ENCODE measurements at regions not wholly inside any gene's neighbourhood (a gene's known extent, or its start where the extent isn't known, plus 50 kb on each side); places are given as distances from the start of the nearest gene placed in this dataset.

DNA sequence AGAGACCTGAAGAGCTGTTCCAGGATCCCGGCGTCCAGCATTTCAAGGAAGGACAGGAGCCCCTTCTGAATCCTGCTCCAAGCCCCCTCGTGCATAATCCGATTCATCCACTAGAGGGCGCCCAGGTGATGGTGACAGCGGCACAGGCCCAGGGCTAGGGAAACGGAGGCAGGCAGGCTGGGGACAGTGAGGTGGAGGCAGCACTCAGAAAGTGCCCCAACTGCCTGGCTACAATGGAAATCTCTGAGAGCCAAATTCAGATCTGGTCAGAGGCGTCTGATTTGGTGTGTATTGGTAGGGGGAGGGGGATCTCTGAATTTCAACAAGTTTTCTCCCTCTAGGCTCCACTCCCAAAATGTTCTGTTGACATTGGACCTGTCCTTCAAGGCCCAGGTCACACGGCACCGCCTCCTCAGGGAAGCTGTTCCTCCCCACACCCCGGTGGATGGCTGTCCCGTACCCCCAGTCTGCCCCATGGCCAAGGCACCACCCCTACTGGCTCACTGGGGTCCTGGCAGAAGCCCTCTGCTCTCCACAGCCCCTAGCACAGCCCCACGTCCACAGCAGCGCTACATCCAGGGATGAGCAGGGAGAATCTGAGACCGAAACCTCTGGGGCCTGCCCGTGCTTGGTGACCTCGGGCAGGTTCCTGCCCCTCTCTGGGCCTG, 142.9 kb downstream of the CRYBB2 start:
- Histone ChIP-seq H3K27me3 (replicated peaks in 1 of 4; ENCODE audit: control extremely low read depth in 1 of 4, control insufficient read depth in 3 of 4, insufficient read depth in 4 of 4, low read length in 3 of 4) (no peaks in the 10 kb centered on the region), H3K4me1 (ENCODE audit: control insufficient read depth in 2 of 2, insufficient read depth in 2 of 2, low read length in 2 of 2) (peaks cover 0 to 7% of the 10 kb centered on the region in 2 donors), H3K27ac (ENCODE audit: low read length in 2 of 2) (no peak overlapping the region), H3K4me3 (ENCODE audit: control extremely low read depth in 1 of 5, extremely low read depth in 1 of 5, insufficient read depth in 1 of 5, low read depth in 2 of 5, low read length in 4 of 5) (no peak overlapping the region), H2AFZ (ENCODE audit: insufficient read depth, low read depth, low read length, poor library complexity, severe bottlenecking) (no peak overlapping the region), H4K20me1 (ENCODE audit: control insufficient read depth, insufficient read depth, low read length, poor library complexity, severe bottlenecking) (peaks cover 20% of the 10 kb centered on the region), H3K9ac (ENCODE audit: low read length) (no peak overlapping the region), H3K9me3 (ENCODE audit: control extremely low read depth in 1 of 3, control insufficient read depth in 2 of 3, insufficient read depth in 1 of 3, low read length in 2 of 3) (no peaks in the 10 kb centered on the region), H3K36me3 (replicated peaks in 1 of 2; ENCODE audit: control extremely low read depth in 1 of 2, control insufficient read depth in 1 of 2, extremely low read depth in 1 of 2, insufficient read depth in 2 of 2, low read length in 1 of 2) (peaks cover 0 to 9% of the 10 kb centered on the region in 2 experiments), H3K79me2 (ENCODE audit: control insufficient read depth, insufficient read depth, low read length) (peaks cover 9% of the 10 kb centered on the region), H3K4me2 (replicated peaks; ENCODE audit: low read depth, low read length, poor library complexity, severe bottlenecking) (no peak overlapping the region)
- intact Hi-C loops (cut with micrococcal nuclease): loop anchor here (2.0 kb wide), 3 partner anchors 58 to 410 kb away; no protein-coding TSS in a partner anchor
- Mint-ChIP-seq H3K9me3 (ENCODE audit: insufficient read depth) (no peaks in the 10 kb centered on the region), H3K27me3 (no peaks in the 10 kb centered on the region), H3K4me1 (peaks cover 2% of the 10 kb centered on the region), H3K27ac (no peak overlapping the region), H3K4me3 (no peak overlapping the region)
- CTCF ChIA-PET: interaction anchor here (0.6 to 2.9 kb wide), 8 partner anchors 9 to 420 kb away, joined by 3 to 12 read pairs (median 3); no protein-coding TSS in a partner anchor
- peak; percentile 69 for ATAC-seq (ENCODE audit: low read depth)
- peak; percentile 71 for DNase-seq
- no peak for TF ChIP-seq EZH2 (IDR thresholded peaks at IDR 0.05; ENCODE audit: borderline replicate concordance, insufficient read depth, low read depth, low read length, poor library complexity, severe bottlenecking)
- TF ChIP-seq, protein P1, sequence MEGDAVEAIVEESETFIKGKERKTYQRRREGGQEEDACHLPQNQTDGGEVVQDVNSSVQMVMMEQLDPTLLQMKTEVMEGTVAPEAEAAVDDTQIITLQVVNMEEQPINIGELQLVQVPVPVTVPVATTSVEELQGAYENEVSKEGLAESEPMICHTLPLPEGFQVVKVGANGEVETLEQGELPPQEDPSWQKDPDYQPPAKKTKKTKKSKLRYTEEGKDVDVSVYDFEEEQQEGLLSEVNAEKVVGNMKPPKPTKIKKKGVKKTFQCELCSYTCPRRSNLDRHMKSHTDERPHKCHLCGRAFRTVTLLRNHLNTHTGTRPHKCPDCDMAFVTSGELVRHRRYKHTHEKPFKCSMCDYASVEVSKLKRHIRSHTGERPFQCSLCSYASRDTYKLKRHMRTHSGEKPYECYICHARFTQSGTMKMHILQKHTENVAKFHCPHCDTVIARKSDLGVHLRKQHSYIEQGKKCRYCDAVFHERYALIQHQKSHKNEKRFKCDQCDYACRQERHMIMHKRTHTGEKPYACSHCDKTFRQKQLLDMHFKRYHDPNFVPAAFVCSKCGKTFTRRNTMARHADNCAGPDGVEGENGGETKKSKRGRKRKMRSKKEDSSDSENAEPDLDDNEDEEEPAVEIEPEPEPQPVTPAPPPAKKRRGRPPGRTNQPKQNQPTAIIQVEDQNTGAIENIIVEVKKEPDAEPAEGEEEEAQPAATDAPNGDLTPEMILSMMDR (IDR thresholded peaks at IDR 0.05): peak; percentile 92
- WGBS (ENCODE audit: insufficient coverage): 62% methylated on average over 14 of the region's 17 CpGs
- POLR2A ChIA-PET: no interaction called here

GRCh38 chr22:25362883-25363240, 143.4 kb downstream of the CRYBB2 start:
- Histone ChIP-seq H3K9ac (ENCODE audit: low read length) (no peak overlapping the region), H3K27me3 (replicated peaks in 1 of 4; ENCODE audit: control extremely low read depth in 1 of 4, control insufficient read depth in 3 of 4, insufficient read depth in 4 of 4, low read length in 3 of 4) (no peaks in the 10 kb centered on the region), H2AFZ (ENCODE audit: insufficient read depth, low read depth, low read length, poor library complexity, severe bottlenecking) (no peak overlapping the region), H3K4me3 (ENCODE audit: control extremely low read depth in 1 of 5, extremely low read depth in 1 of 5, insufficient read depth in 1 of 5, low read depth in 2 of 5, low read length in 4 of 5) (no peak overlapping the region), H3K9me3 (ENCODE audit: control extremely low read depth in 1 of 3, control insufficient read depth in 2 of 3, insufficient read depth in 1 of 3, low read length in 2 of 3) (no peaks in the 10 kb centered on the region), H3K4me1 (ENCODE audit: control insufficient read depth in 2 of 2, insufficient read depth in 2 of 2, low read length in 2 of 2) (peaks cover 0 to 7% of the 10 kb centered on the region in 2 donors), H3K79me2 (ENCODE audit: control insufficient read depth, insufficient read depth, low read length) (peaks cover 9% of the 10 kb centered on the region), H3K4me2 (replicated peaks; ENCODE audit: low read depth, low read length, poor library complexity, severe bottlenecking) (no peak overlapping the region), H4K20me1 (ENCODE audit: control insufficient read depth, insufficient read depth, low read length, poor library complexity, severe bottlenecking) (peaks cover 25% of the 10 kb centered on the region), H3K36me3 (replicated peaks in 1 of 2; ENCODE audit: control extremely low read depth in 1 of 2, control insufficient read depth in 1 of 2, extremely low read depth in 1 of 2, insufficient read depth in 2 of 2, low read length in 1 of 2) (peaks cover 0 to 7% of the 10 kb centered on the region in 2 experiments), H3K27ac (ENCODE audit: low read length in 2 of 2) (no peak overlapping the region)
- ATAC-seq (ENCODE audit: low read depth) (no peak), DNase-seq (no peak)
- H3K9me3 Mint-ChIP-seq (ENCODE audit: insufficient read depth): no peaks in the 10 kb centered on the region
- ChIA-PET POLR2A (no interaction called here), CTCF (interaction anchor here (0.6 to 2.9 kb wide), 8 partner anchors 9 to 419 kb away, joined by 3 to 12 read pairs (median 3); no protein-coding TSS in a partner anchor)
- TF ChIP-seq, protein P1 (IDR thresholded peaks at IDR 0.05): no peak
- TF ChIP-seq EZH2 (IDR thresholded peaks at IDR 0.05; ENCODE audit: borderline replicate concordance, insufficient read depth, low read depth, low read length, poor library complexity, severe bottlenecking): no peak
- intact Hi-C loops (cut with micrococcal nuclease): loop anchor here (2.0 kb wide), 3 partner anchors 58 to 410 kb away; no protein-coding TSS in a partner anchor
- no peaks in the 10 kb centered on the region for H3K27me3 Mint-ChIP-seq
- no peak overlapping the region for H3K4me3 Mint-ChIP-seq
- peaks cover 2% of the 10 kb centered on the region for H3K4me1 Mint-ChIP-seq
- no peak overlapping the region for H3K27ac Mint-ChIP-seq
- 95% methylated on average over 11 of the region's 11 CpGs for WGBS (ENCODE audit: insufficient coverage)

Measured in B cell (primary cell).